ENCODE measurements at regions not wholly inside any gene's neighbourhood (a gene's known extent, or its start where the extent isn't known, plus 50 kb on each side); places are given as distances from the start of the nearest gene placed in this dataset.

GRCh38 chr18:54672846-54673475, 81.9 kb downstream of the DYNAP start:
- peak; percentile 9 for DNase-seq (ENCODE audit: low spot score)
- no peaks in the 10 kb centered on the region for H3K36me3 Mint-ChIP-seq
- no peaks in the 10 kb centered on the region for H3K36me3 ChIP-seq
- TF ChIP-seq EZH2phosphoT487 (IDR thresholded peaks at IDR 0.05) (no peak), EZH2 (IDR thresholded peaks at IDR 0.05) (no peak), CTCF (IDR thresholded peaks at IDR 0.05) (no peak)
- peak overlapping the region; percentile 7 for H3K27ac Mint-ChIP-seq
- no peaks in the 10 kb centered on the region for H3K27me3 ChIP-seq
- H3K4me1 Mint-ChIP-seq = peaks cover 19% of the 10 kb centered on the region
- H3K27me3 Mint-ChIP-seq (ENCODE audit: insufficient read depth, low read depth) = peaks cover 3% of the 10 kb centered on the region
- H3K27ac ChIP-seq = no peak overlapping the region
- H3F3A ChIP-seq (ENCODE audit: low read depth) = peaks cover 7% of the 10 kb centered on the region
- H3K79me2 ChIP-seq (ENCODE audit: low read depth) = no peaks in the 10 kb centered on the region
- peaks cover 15% of the 10 kb centered on the region for H3K9me3 Mint-ChIP-seq
- H4K20me1 ChIP-seq (ENCODE audit: low read depth) = no peaks in the 10 kb centered on the region
- no peak overlapping the region for H3K9ac ChIP-seq
- no peak overlapping the region for H3K4me3 ChIP-seq
- H2AFZ ChIP-seq (replicated peaks) = peak overlapping the region; percentile 17
- no peaks in the 10 kb centered on the region for H3K9me3 ChIP-seq (ENCODE audit: low read depth)
- peaks cover 23% of the 10 kb centered on the region for H3K4me1 ChIP-seq
- H3K4me3 Mint-ChIP-seq = no peak overlapping the region
- H3K4me2 ChIP-seq = no peak overlapping the region

GRCh38 chr18:54673936-54674335, 82.9 kb downstream of the DYNAP start:
- H3K79me2 ChIP-seq (ENCODE audit: low read depth) = no peaks in the 10 kb centered on the region
- peaks cover 19% of the 10 kb centered on the region for H3K4me1 Mint-ChIP-seq
- H4K20me1 ChIP-seq (ENCODE audit: low read depth) = no peaks in the 10 kb centered on the region
- H3K36me3 Mint-ChIP-seq = no peaks in the 10 kb centered on the region
- no peaks in the 10 kb centered on the region for H3K27me3 ChIP-seq
- no peak overlapping the region for H3K4me3 Mint-ChIP-seq
- H3K9me3 Mint-ChIP-seq = peaks cover 10% of the 10 kb centered on the region
- no peak overlapping the region for H3K27ac ChIP-seq
- H3K4me1 ChIP-seq = peaks cover 23% of the 10 kb centered on the region
- no peaks in the 10 kb centered on the region for H3K9me3 ChIP-seq (ENCODE audit: low read depth)
- no peak overlapping the region for H3K4me2 ChIP-seq
- H3K27me3 Mint-ChIP-seq (ENCODE audit: insufficient read depth, low read depth) = peaks cover 3% of the 10 kb centered on the region
- H3K9ac ChIP-seq = no peak overlapping the region
- DNase-seq (ENCODE audit: low spot score) = no peak
- H3K27ac Mint-ChIP-seq = no peak overlapping the region
- H3K4me3 ChIP-seq = no peak overlapping the region
- H3K36me3 ChIP-seq = no peaks in the 10 kb centered on the region
- H2AFZ ChIP-seq (replicated peaks) = no peak overlapping the region
- no peak for TF ChIP-seq EZH2phosphoT487 (IDR thresholded peaks at IDR 0.05)
- TF ChIP-seq EZH2 (IDR thresholded peaks at IDR 0.05) = no peak
- no peak for TF ChIP-seq CTCF (IDR thresholded peaks at IDR 0.05)
- peaks cover 7% of the 10 kb centered on the region for H3F3A ChIP-seq (ENCODE audit: low read depth)

GRCh38 chr18:54675076-54675475, 84.0 kb downstream of the DYNAP start:
- no peaks in the 10 kb centered on the region for H4K20me1 ChIP-seq (ENCODE audit: low read depth)
- H3K4me1 Mint-ChIP-seq = peaks cover 27% of the 10 kb centered on the region
- peaks cover 3% of the 10 kb centered on the region for H3K27me3 Mint-ChIP-seq (ENCODE audit: insufficient read depth, low read depth)
- no peaks in the 10 kb centered on the region for H3K79me2 ChIP-seq (ENCODE audit: low read depth)
- peak overlapping the region; percentile 37 for H3K4me2 ChIP-seq
- H3K9me3 ChIP-seq (ENCODE audit: low read depth) = no peaks in the 10 kb centered on the region
- peaks cover 7% of the 10 kb centered on the region for H3F3A ChIP-seq (ENCODE audit: low read depth)
- H3K4me1 ChIP-seq = peaks cover 23% of the 10 kb centered on the region
- peak; percentile 52 for TF ChIP-seq EZH2phosphoT487 (IDR thresholded peaks at IDR 0.05)
- TF ChIP-seq CTCF (IDR thresholded peaks at IDR 0.05) = no peak
- no peak overlapping the region for H3K27ac ChIP-seq
- DNase-seq (ENCODE audit: low spot score) = peak; percentile 78
- peaks cover 10% of the 10 kb centered on the region for H3K9me3 Mint-ChIP-seq
- H2AFZ ChIP-seq (replicated peaks) = no peak overlapping the region
- H3K27me3 ChIP-seq = no peaks in the 10 kb centered on the region
- no peak overlapping the region for H3K9ac ChIP-seq
- no peak overlapping the region for H3K27ac Mint-ChIP-seq
- no peaks in the 10 kb centered on the region for H3K36me3 Mint-ChIP-seq
- H3K36me3 ChIP-seq = no peaks in the 10 kb centered on the region
- no peak overlapping the region for H3K4me3 ChIP-seq
- no peak overlapping the region for H3K4me3 Mint-ChIP-seq

Data from neural progenitor cell (in vitro differentiated cells).